ENCODE measurements at regions not wholly inside any gene's neighbourhood (a gene's known extent, or its start where the extent isn't known, plus 50 kb on each side); places are given as distances from the start of the nearest gene placed in this dataset.

GRCh38 chr18:73895701-73896100, 251.9 kb downstream of the FBXO15 start:
- Histone ChIP-seq H3K27me3 (no peaks in the 10 kb centered on the region), H3K27ac (no peak overlapping the region), H3K9me3 (no peaks in the 10 kb centered on the region), H3K36me3 (no peaks in the 10 kb centered on the region), H3K4me3 (no peak overlapping the region), H3K4me1 (no peaks in the 10 kb centered on the region)
- no peak for TF ChIP-seq CTCF (IDR thresholded peaks at IDR 0.05)
- no peak for DNase-seq
- peak in 3 of 4 donors; percentile 53 to 79 (median 73) for ATAC-seq
- intact Hi-C loops (cut with DNase I): no loop called here
- no peak for FAIRE-seq
- 44 to 46% methylated on average over 4 of the region's 4 CpGs for WGBS, 2 donors

- Histone ChIP-seq H3K36me3 (no peaks in the 10 kb centered on the region), H3K4me1 (no peaks in the 10 kb centered on the region), H3K27ac (no peak overlapping the region), H3K4me3 (no peak overlapping the region), H3K27me3 (no peaks in the 10 kb centered on the region), H3K9me3 (no peaks in the 10 kb centered on the region)
- FAIRE-seq: no peak
- intact Hi-C loops (cut with DNase I): no loop called here
- no peak for TF ChIP-seq CTCF (IDR thresholded peaks at IDR 0.05)
- WGBS, 2 donors: 54 to 62% methylated on average over 3 of the region's 3 CpGs
- no peak for DNase-seq
- ATAC-seq: no peak
Measured at GRCh38 chr18:73893880-73894279, 253.8 kb downstream of the FBXO15 start.

- H3K27me3 ChIP-seq: no peaks in the 10 kb centered on the region
- DNase-seq (no peak), FAIRE-seq (no peak), ATAC-seq (no peak)
- no peaks in the 10 kb centered on the region for H3K36me3 ChIP-seq
- TF ChIP-seq CTCF (IDR thresholded peaks at IDR 0.05): no peak
- no peaks in the 10 kb centered on the region for H3K4me1 ChIP-seq
- no peak overlapping the region for H3K4me3 ChIP-seq
- H3K9me3 ChIP-seq: no peaks in the 10 kb centered on the region
- WGBS, 2 donors: 39 to 43% methylated on average over 20 of the region's 20 CpGs
- intact Hi-C loops (cut with DNase I): no loop called here
- no peak overlapping the region for H3K27ac ChIP-seq
Measured at GRCh38 chr18:73891572-73892421, 255.8 kb downstream of the FBXO15 start.

- intact Hi-C loops (cut with DNase I): no loop called here
- no peak overlapping the region for H3K27ac ChIP-seq
- no peaks in the 10 kb centered on the region for H3K4me1 ChIP-seq
- TF ChIP-seq CTCF (IDR thresholded peaks at IDR 0.05): no peak
- no peaks in the 10 kb centered on the region for H3K36me3 ChIP-seq
- ATAC-seq: no peak
- DNase-seq: no peak
- H3K27me3 ChIP-seq: no peaks in the 10 kb centered on the region
- no peaks in the 10 kb centered on the region for H3K9me3 ChIP-seq
- H3K4me3 ChIP-seq: no peak overlapping the region
- WGBS, 2 donors: 57 to 75% methylated on average over 6 of the region's 6 CpGs
- no peak for FAIRE-seq
Measured at GRCh38 chr18:73888565-73888964, 259.1 kb downstream of the FBXO15 start.

GRCh38 chr18:73887801-73888200, 259.8 kb downstream of the FBXO15 start:
- intact Hi-C loops (cut with DNase I): no loop called here
- no peaks in the 10 kb centered on the region for H3K36me3 ChIP-seq
- H3K27ac ChIP-seq: no peak overlapping the region
- H3K27me3 ChIP-seq: no peaks in the 10 kb centered on the region
- no peak overlapping the region for H3K4me3 ChIP-seq
- no peak for FAIRE-seq
- no peak for DNase-seq
- no peaks in the 10 kb centered on the region for H3K9me3 ChIP-seq
- no peak for ATAC-seq
- TF ChIP-seq CTCF (IDR thresholded peaks at IDR 0.05): no peak
- H3K4me1 ChIP-seq: no peaks in the 10 kb centered on the region
- 70 to 79% methylated on average over 3 of the region's 3 CpGs for WGBS, 2 donors
